HCT116 (cell line): ENCODE measurements at regions not wholly inside any gene's neighbourhood (a gene's known extent, or its start where the extent isn't known, plus 50 kb on each side); places are given as distances from the start of the nearest gene placed in this dataset.

Experiments used
- ATAC-seq: fragments of 200-7000 bp; cut with Tn5 transposase; 2 replicates; pipeline ENCODE4 v1.9.1; 2020; ENCODE audit warnings: mild to moderate bottlenecking, moderate library complexity
- BruUV-seq: library from RNA; stranded (reverse); fragments of 400-500 nt; replicated peaks from 2 replicates; lab custom pipeline; 2021; lab: Mats Ljungman, UMichigan
- CTCF ChIA-PET: fragments of 300-600 bp; sonication (Branson Sonifier 250); formaldehyde crosslinking; loops from one replicate; lab custom pipeline; 2021; ENCODE audit warnings: antibody characterized with exemption; lab: Charles Lee
- POLR2A ChIA-PET: fragments of 300-600, 350-600 bp; sonication (Branson Sonifier 250); formaldehyde crosslinking; loops from one replicate; lab custom pipeline; 2021; ENCODE audit warnings: antibody characterized with exemption; lab: Charles Lee
- RAD21 ChIA-PET, 2 experiments: fragments of 300-600 bp; sonication (Branson Sonifier 250); formaldehyde crosslinking; loops; one replicate each; lab custom pipeline; 2023; ENCODE audit warnings: low total read pairs in 2 of 2; ENCODE audit not compliant: uncharacterized antibody in 2 of 2, unreplicated experiment in 2 of 2, low non-redundant PET in 1 of 2; lab: Charles Lee
- DNase-seq: peaks from one replicate; pipeline ENCODE4 v3.0.0-alpha.2; 2010; ENCODE audit warnings: low read depth, low spot score
- H2AFZ ChIP-seq: fragments of 200-600 bp; shearing (Covaris generic), sonication (generic); 2 replicates; pipeline ENCODE4 v1.6.1; 2017; ENCODE audit warnings: low read depth, mixed run types, mixed read lengths, antibody characterized with exemption, low read length; ENCODE audit not compliant: poor library complexity, severe bottlenecking
- H3K27ac ChIP-seq: 2 replicates; pipeline ENCODE4 v1.5.1; 2012; ENCODE audit warnings: low read depth, low read length
- H3K27me3 ChIP-seq: fragments of 200-600 bp; sonication (generic); 2 replicates; pipeline ENCODE4 v1.6.1; 2016; ENCODE audit warnings: mixed run types, low read length, mixed read lengths; ENCODE audit not compliant: insufficient read depth
- H3K36me3 ChIP-seq, 2 experiments: fragments of 200-500 bp in 1 of 2; fragments of 200-600 bp in 1 of 2; sonication (Bioruptor generic) in 1 of 2; sonication (generic) in 1 of 2; 2 replicates each; pipeline versions ENCODE4 v1.5.1 to v1.6.1; 2014 to 2016; ENCODE audit warnings: low read length in 2 of 2, inconsistent platforms in 1 of 2, mixed read lengths in 1 of 2, mixed run types in 1 of 2; ENCODE audit not compliant: insufficient read depth in 2 of 2, control insufficient read depth in 1 of 2
- H3K4me1 ChIP-seq, 2 experiments: fragments of 200-600 bp in 1 of 2; sonication (generic) in 1 of 2; 2 replicates each; pipeline versions ENCODE4 v1.5.1 to v1.6.1; 2012 to 2017; ENCODE audit warnings: low read length in 2 of 2, inconsistent platforms in 1 of 2, mild to moderate bottlenecking in 1 of 2, mixed read lengths in 1 of 2, mixed run types in 1 of 2, moderate library complexity in 1 of 2; ENCODE audit not compliant: insufficient read depth in 2 of 2, control insufficient read depth in 1 of 2
- H3K4me2 ChIP-seq: fragments of 200-600 bp; sonication (generic); 2 replicates; pipeline ENCODE4 v1.6.1; 2017; ENCODE audit warnings: mixed run types, low read length, mixed read lengths
- H3K4me3 ChIP-seq, 2 experiments: fragments of 200-600 bp in 1 of 2; sonication (generic) in 1 of 2; replicated peaks in 1 of 2; 2 replicates each; pipeline ENCODE4 v1.5.1; 2011 to 2016; ENCODE audit warnings: low read length in 2 of 2, control low read depth in 1 of 2, low read depth in 1 of 2, mild to moderate bottlenecking in 1 of 2, mixed read lengths in 1 of 2, mixed run types in 1 of 2
- H3K79me2 ChIP-seq: fragments of 200-600 bp; sonication (generic); 2 replicates; pipeline ENCODE4 v1.6.1; 2017; ENCODE audit warnings: mild to moderate bottlenecking, mixed run types, low read length, moderate library complexity, mixed read lengths; ENCODE audit not compliant: insufficient read depth
- H3K9ac ChIP-seq: fragments of 200-600 bp; sonication (generic); 2 replicates; pipeline ENCODE4 v1.6.1; 2016; ENCODE audit warnings: low read length, mixed read lengths
- H3K9me2 ChIP-seq: fragments of 200-600 bp; sonication (generic), shearing (Covaris generic); 2 replicates; pipeline ENCODE4 v1.6.1; 2017; ENCODE audit warnings: mixed run types, mild to moderate bottlenecking, moderate library complexity; ENCODE audit not compliant: insufficient read depth
- H3K9me3 ChIP-seq, 2 experiments: fragments of 200-500 bp in 1 of 2; fragments of 200-600 bp in 1 of 2; sonication (Bioruptor generic) in 1 of 2; sonication (generic) in 1 of 2; 2 replicates each; pipeline ENCODE4 v1.6.1; 2014 to 2017; ENCODE audit warnings: low read length in 2 of 2, mixed read lengths in 2 of 2, inconsistent platforms in 1 of 2, low read depth in 1 of 2, mild to moderate bottlenecking in 1 of 2, mixed run types in 1 of 2, moderate library complexity in 1 of 2; ENCODE audit not compliant: control insufficient read depth in 1 of 2, insufficient read depth in 1 of 2
- H4K20me1 ChIP-seq: fragments of 200-600 bp; sonication (generic), shearing (Covaris generic); 2 replicates; pipeline ENCODE4 v1.6.1; 2017; ENCODE audit warnings: mixed run types, mild to moderate bottlenecking, moderate library complexity; ENCODE audit not compliant: insufficient read depth
- CBX3 ChIP-seq: IDR thresholded peaks from 2 replicates; pipeline ENCODE4 v1.6.1; 2012; ENCODE audit warnings: low read depth
- CEBPB ChIP-seq: IDR thresholded peaks from 2 replicates; pipeline ENCODE4 v1.6.1; 2012; ENCODE audit warnings: low read depth
- ELF1 ChIP-seq: IDR thresholded peaks from 2 replicates; pipeline ENCODE4 v1.6.1; 2012; ENCODE audit warnings: low read depth, borderline replicate concordance
- EZH2 ChIP-seq: fragments of 200-600 bp; sonication (generic); IDR thresholded peaks from 2 replicates; pipeline ENCODE4 v1.6.1; 2017; ENCODE audit warnings: antibody characterized with exemption, mixed run types
- EZH2phosphoT487 ChIP-seq: fragments of 200-600 bp; IDR thresholded peaks from 2 replicates; pipeline ENCODE4 v1.6.1; 2018; ENCODE audit warnings: antibody characterized with exemption, borderline replicate concordance
- FOSL1 ChIP-seq: IDR thresholded peaks from 2 replicates; pipeline ENCODE4 v1.6.1; 2012; ENCODE audit warnings: low read depth
- JUND ChIP-seq: IDR thresholded peaks from 2 replicates; pipeline ENCODE4 v1.6.1; 2012
- POLR2A ChIP-seq: IDR thresholded peaks from 2 replicates; pipeline ENCODE4 v1.7.0; 2011; ENCODE audit warnings: borderline replicate concordance; ENCODE audit not compliant: insufficient read depth, insufficient read length; ENCODE audit errors: extremely low read depth
- POLR2AphosphoS5 ChIP-seq: IDR thresholded peaks from 2 replicates; pipeline ENCODE4 v1.6.1; 2011; ENCODE audit warnings: mild to moderate bottlenecking, low read depth, low read length, moderate library complexity
- SIN3A ChIP-seq: IDR thresholded peaks from 2 replicates; pipeline ENCODE4 v1.6.1; 2012; ENCODE audit warnings: low read depth
- SP1 ChIP-seq: IDR thresholded peaks from 2 replicates; pipeline ENCODE4 v1.6.1; 2012; ENCODE audit warnings: low read depth
- SRF ChIP-seq: IDR thresholded peaks from 2 replicates; pipeline ENCODE4 v1.6.1; 2012; ENCODE audit warnings: low read depth
- ZFX ChIP-seq: fragments of 450-650 bp; IDR thresholded peaks from 2 replicates; pipeline ENCODE4 v1.6.1; 2017
- ZNF274 ChIP-seq: fragments of 200-500 bp; sonication (Bioruptor generic); IDR thresholded peaks from 2 replicates; pipeline ENCODE4 v1.6.1; 2014; ENCODE audit warnings: mild to moderate bottlenecking, low read depth, low read length, inconsistent platforms
- intact Hi-C: fragments of 100-400 bp; cut with micrococcal nuclease; formaldehyde crosslinking; loops from 2 replicates; pipeline ENCODE4 v1.10.0; 2022
- TF ChIP-seq, protein P1 (sequence below): IDR thresholded peaks from 2 replicates; pipeline ENCODE4 v1.6.1; 2012
- TF ChIP-seq, protein P2 (sequence below), 3 experiments: fragments of 200-600 bp in 1 of 3; sonication (generic) in 1 of 3; IDR thresholded peaks in 2 of 3; conservative IDR thresholded peaks in 1 of 3; 2 replicates each; pipeline ENCODE4 v1.5.1; 2012 to 2017; ENCODE audit warnings: low read depth in 2 of 3, low read length in 2 of 3, antibody characterized with exemption in 1 of 3, borderline replicate concordance in 1 of 3, control low read depth in 1 of 3, mild to moderate bottlenecking in 1 of 3, mixed read lengths in 1 of 3, mixed run types in 1 of 3, moderate library complexity in 1 of 3; ENCODE audit not compliant: insufficient read depth in 1 of 3
- TF ChIP-seq, protein P3 (sequence below): IDR thresholded peaks from 2 replicates; pipeline ENCODE4 v1.6.1; 2012; ENCODE audit warnings: low read depth
- TF ChIP-seq, protein P4 (sequence below): IDR thresholded peaks from 2 replicates; pipeline ENCODE4 v1.6.1; 2012
- TF ChIP-seq, protein P5 (sequence below): IDR thresholded peaks from 2 replicates; pipeline ENCODE4 v1.6.1; 2011; ENCODE audit warnings: mild to moderate bottlenecking, low read length, moderate library complexity; ENCODE audit not compliant: insufficient replicate concordance; ENCODE audit errors: extremely low read depth

DNA sequence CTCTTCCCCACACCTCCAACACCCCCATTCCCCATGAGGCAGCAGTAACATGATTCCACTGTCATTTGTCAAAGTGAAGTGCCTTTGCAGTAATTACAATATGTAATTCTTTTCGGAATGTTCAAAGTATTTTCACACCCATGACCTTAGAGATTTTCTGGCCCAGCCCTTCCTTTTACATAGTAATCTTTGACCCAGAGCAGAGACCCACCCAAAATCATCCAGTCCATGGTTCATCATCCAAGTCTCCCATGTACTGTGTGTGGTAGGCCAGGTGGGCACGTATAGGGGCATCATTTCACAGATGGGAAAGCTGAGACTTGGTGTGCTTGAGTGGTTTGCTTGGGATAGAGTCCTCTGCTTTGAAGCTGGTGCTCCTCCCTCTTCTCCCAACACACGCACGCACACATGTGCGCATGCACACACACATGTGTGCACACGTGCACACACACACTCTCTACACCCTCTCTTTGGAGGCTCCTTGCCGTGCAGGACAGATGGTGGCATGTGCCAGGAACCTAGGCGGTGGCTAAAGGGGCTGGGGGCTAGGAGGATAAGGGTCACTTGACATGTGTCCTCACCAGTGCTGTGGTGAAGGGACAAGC, 284.7 kb upstream of the ROPN1 start:
- Histone ChIP-seq H3K4me3 (no peak overlapping the region), H3K9ac (no peak overlapping the region), H3K9me3 (no peaks in the 10 kb centered on the region), H3K27me3 (peaks cover 15% of the 10 kb centered on the region; the same call in 1 of the 2 replicates), H2AFZ (no peak overlapping the region), H3K4me1 (no peaks in the 10 kb centered on the region), H3K9me2 (no peaks in the 10 kb centered on the region)
- BruUV-seq = no TSS peak
- POLR2A ChIA-PET = no interaction called here
- intact Hi-C loops = no loop called here
- CTCF ChIA-PET = no interaction called here
- no peak for DNase-seq
- ATAC-seq = no peak
- RAD21 ChIA-PET = no interaction called here
- TF ChIP-seq CEBPB (no peak), FOSL1 (no peak), ELF1 (no peak), POLR2A (no peak), EZH2 (no peak), ZNF274 (no peak), JUND (no peak), SRF (no peak), ZFX (no peak), CBX3 (no peak), SIN3A (no peak), SP1 (no peak), EZH2phosphoT487 (no peak), POLR2AphosphoS5 (no peak)
- TF ChIP-seq, protein P1, sequence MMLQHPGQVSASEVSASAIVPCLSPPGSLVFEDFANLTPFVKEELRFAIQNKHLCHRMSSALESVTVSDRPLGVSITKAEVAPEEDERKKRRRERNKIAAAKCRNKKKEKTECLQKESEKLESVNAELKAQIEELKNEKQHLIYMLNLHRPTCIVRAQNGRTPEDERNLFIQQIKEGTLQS = no peak
- TF ChIP-seq, protein P2, sequence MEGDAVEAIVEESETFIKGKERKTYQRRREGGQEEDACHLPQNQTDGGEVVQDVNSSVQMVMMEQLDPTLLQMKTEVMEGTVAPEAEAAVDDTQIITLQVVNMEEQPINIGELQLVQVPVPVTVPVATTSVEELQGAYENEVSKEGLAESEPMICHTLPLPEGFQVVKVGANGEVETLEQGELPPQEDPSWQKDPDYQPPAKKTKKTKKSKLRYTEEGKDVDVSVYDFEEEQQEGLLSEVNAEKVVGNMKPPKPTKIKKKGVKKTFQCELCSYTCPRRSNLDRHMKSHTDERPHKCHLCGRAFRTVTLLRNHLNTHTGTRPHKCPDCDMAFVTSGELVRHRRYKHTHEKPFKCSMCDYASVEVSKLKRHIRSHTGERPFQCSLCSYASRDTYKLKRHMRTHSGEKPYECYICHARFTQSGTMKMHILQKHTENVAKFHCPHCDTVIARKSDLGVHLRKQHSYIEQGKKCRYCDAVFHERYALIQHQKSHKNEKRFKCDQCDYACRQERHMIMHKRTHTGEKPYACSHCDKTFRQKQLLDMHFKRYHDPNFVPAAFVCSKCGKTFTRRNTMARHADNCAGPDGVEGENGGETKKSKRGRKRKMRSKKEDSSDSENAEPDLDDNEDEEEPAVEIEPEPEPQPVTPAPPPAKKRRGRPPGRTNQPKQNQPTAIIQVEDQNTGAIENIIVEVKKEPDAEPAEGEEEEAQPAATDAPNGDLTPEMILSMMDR (IDR thresholded peaks at IDR 0.05 in 2 of 3, conservative IDR thresholded peaks at IDR 0.05 in 1 of 3; ENCODE audit: borderline replicate concordance in 1 of 3, insufficient read depth in 1 of 3, low read depth in 2 of 3, low read length in 2 of 3) = no peak
- TF ChIP-seq, protein P3, sequence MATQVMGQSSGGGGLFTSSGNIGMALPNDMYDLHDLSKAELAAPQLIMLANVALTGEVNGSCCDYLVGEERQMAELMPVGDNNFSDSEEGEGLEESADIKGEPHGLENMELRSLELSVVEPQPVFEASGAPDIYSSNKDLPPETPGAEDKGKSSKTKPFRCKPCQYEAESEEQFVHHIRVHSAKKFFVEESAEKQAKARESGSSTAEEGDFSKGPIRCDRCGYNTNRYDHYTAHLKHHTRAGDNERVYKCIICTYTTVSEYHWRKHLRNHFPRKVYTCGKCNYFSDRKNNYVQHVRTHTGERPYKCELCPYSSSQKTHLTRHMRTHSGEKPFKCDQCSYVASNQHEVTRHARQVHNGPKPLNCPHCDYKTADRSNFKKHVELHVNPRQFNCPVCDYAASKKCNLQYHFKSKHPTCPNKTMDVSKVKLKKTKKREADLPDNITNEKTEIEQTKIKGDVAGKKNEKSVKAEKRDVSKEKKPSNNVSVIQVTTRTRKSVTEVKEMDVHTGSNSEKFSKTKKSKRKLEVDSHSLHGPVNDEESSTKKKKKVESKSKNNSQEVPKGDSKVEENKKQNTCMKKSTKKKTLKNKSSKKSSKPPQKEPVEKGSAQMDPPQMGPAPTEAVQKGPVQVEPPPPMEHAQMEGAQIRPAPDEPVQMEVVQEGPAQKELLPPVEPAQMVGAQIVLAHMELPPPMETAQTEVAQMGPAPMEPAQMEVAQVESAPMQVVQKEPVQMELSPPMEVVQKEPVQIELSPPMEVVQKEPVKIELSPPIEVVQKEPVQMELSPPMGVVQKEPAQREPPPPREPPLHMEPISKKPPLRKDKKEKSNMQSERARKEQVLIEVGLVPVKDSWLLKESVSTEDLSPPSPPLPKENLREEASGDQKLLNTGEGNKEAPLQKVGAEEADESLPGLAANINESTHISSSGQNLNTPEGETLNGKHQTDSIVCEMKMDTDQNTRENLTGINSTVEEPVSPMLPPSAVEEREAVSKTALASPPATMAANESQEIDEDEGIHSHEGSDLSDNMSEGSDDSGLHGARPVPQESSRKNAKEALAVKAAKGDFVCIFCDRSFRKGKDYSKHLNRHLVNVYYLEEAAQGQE = no peak
- TF ChIP-seq, protein P4, sequence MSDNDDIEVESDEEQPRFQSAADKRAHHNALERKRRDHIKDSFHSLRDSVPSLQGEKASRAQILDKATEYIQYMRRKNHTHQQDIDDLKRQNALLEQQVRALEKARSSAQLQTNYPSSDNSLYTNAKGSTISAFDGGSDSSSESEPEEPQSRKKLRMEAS = no peak
- TF ChIP-seq, protein P5, sequence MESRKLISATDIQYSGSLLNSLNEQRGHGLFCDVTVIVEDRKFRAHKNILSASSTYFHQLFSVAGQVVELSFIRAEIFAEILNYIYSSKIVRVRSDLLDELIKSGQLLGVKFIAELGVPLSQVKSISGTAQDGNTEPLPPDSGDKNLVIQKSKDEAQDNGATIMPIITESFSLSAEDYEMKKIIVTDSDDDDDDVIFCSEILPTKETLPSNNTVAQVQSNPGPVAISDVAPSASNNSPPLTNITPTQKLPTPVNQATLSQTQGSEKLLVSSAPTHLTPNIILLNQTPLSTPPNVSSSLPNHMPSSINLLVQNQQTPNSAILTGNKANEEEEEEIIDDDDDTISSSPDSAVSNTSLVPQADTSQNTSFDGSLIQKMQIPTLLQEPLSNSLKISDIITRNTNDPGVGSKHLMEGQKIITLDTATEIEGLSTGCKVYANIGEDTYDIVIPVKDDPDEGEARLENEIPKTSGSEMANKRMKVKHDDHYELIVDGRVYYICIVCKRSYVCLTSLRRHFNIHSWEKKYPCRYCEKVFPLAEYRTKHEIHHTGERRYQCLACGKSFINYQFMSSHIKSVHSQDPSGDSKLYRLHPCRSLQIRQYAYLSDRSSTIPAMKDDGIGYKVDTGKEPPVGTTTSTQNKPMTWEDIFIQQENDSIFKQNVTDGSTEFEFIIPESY = no peak
- TF ChIP-seq, all 23 proteins: peak for 0
- Histone ChIP-seq H3K79me2 (no peaks in the 10 kb centered on the region), H3K4me2 (no peak overlapping the region), H4K20me1 (no peaks in the 10 kb centered on the region), H3K27ac (no peak overlapping the region), H3K36me3 (no peaks in the 10 kb centered on the region)
